Thyroid gland (tissue), 4 donors: ENCODE measurements at regions not wholly inside any gene's neighbourhood (a gene's known extent, or its start where the extent isn't known, plus 50 kb on each side); places are given as distances from the start of the nearest gene placed in this dataset.
"Not testable (repeated sequence)": the region's sequence is repeated elsewhere in the genome, so short reads cannot be mapped to it uniquely, and the experiment has no call there.

ENCODE experiments used
- DNase-seq, 2 donors: peaks; one replicate each; pipeline ENCODE4 v3.0.0-alpha.2; 2019
- H3K27ac ChIP-seq, 3 donors: fragments of 200-600 bp; sonication (generic); 1 replicate in 2 of 3; 2 replicates in 1 of 3; pipeline ENCODE4 v1.5.1; 2016 to 2019; ENCODE audit warnings: mild to moderate bottlenecking in 1 of 3, moderate library complexity in 1 of 3
- H3K27me3 ChIP-seq: fragments of 200-600 bp; sonication (generic); one replicate; pipeline ENCODE4 v1.5.1; 2019
- H3K36me3 ChIP-seq, 2 donors: fragments of 200-600 bp; sonication (generic); one replicate each; pipeline ENCODE4 v1.5.1; 2016 to 2019
- H3K4me1 ChIP-seq, 2 donors: fragments of 200-600 bp; sonication (generic); one replicate each; pipeline ENCODE4 v1.5.1; 2017 to 2019
- H3K4me3 ChIP-seq, 3 donors: fragments of 200-600 bp; sonication (generic); replicated peaks in 1 of 3; 1 replicate in 2 of 3; 2 replicates in 1 of 3; pipeline ENCODE4 v1.5.1; 2016; ENCODE audit warnings: mild to moderate bottlenecking in 1 of 3
- H3K9me3 ChIP-seq: fragments of 200-600 bp; sonication (generic); one replicate; pipeline ENCODE4 v1.5.1; 2017
- POLR2A ChIP-seq, 2 donors: fragments of 450-650 bp; IDR thresholded peaks; one replicate each; pipeline ENCODE4 v1.6.1; 2017; ENCODE audit warnings: antibody characterized with exemption in 2 of 2, mild to moderate bottlenecking in 2 of 2, moderate library complexity in 1 of 2
- WGBS, 2 donors: methylation state at CpG; one replicate each; pipeline ENCODE4 v1.1.5; 2017; 5-methylcytosine and 5-hydroxymethylcytosine counted together
- intact Hi-C: fragments of 100-400 bp; cut with DNase I; formaldehyde crosslinking; loops from one replicate; pipeline ENCODE4 v1.15.1; 2023
- TF ChIP-seq, protein P1 (sequence below), 6 experiments: fragments of 200-600 bp in 3 of 6; fragments of 450-650 bp in 3 of 6; sonication (generic) in 3 of 6; IDR thresholded peaks; one replicate each; pipeline ENCODE4 v1.5.1; 2016 to 2019; ENCODE audit warnings: antibody characterized with exemption in 6 of 6, mild to moderate bottlenecking in 2 of 6, inconsistent platforms in 1 of 6, moderate library complexity in 1 of 6

DNA sequence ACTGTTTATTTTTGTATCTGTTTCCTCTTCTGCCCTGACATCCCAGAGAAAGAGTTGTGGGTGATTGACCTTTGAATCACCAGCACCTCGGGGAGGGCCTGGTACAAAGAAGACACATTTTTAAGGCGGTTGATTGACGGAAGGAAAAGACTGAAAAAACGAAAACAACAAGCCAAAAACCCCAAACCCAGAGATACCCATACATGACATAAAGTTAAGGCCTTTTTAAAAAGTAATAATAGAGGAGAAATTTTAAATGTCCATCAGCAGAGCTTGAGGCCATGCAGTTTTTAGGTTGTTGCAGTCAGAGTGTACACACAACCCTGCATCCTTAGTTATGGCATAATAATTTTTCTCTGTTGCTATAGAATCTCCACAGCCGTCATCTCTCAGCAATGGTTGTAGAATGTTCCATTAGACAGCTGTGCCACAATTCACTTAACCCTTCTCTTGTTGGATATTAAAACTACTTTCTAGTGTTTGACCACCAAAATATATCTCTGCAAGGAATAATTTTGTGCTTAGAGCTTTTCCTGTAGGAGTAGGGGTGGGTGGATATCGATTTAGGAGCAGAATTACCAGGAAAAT is 110.2 kb downstream of the GNL3L start:
- H3K4me1 ChIP-seq = no peaks in the 10 kb centered on the region
- no peaks in the 10 kb centered on the region for H3K36me3 ChIP-seq
- TF ChIP-seq, protein P1, sequence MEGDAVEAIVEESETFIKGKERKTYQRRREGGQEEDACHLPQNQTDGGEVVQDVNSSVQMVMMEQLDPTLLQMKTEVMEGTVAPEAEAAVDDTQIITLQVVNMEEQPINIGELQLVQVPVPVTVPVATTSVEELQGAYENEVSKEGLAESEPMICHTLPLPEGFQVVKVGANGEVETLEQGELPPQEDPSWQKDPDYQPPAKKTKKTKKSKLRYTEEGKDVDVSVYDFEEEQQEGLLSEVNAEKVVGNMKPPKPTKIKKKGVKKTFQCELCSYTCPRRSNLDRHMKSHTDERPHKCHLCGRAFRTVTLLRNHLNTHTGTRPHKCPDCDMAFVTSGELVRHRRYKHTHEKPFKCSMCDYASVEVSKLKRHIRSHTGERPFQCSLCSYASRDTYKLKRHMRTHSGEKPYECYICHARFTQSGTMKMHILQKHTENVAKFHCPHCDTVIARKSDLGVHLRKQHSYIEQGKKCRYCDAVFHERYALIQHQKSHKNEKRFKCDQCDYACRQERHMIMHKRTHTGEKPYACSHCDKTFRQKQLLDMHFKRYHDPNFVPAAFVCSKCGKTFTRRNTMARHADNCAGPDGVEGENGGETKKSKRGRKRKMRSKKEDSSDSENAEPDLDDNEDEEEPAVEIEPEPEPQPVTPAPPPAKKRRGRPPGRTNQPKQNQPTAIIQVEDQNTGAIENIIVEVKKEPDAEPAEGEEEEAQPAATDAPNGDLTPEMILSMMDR (IDR thresholded peaks at IDR 0.05) = no peak
- TF ChIP-seq POLR2A (IDR thresholded peaks at IDR 0.05) = no peak
- no peak overlapping the region for H3K4me3 ChIP-seq
- intact Hi-C loops = no loop called here
- no peaks in the 10 kb centered on the region for H3K27me3 ChIP-seq
- peak overlapping the region; percentile 66 to 90 (median 85) for H3K27ac ChIP-seq
- 44% methylated on average over 6 of the region's 6 CpGs for WGBS, 2 donors
- DNase-seq = no peak
- H3K9me3 ChIP-seq = no peaks in the 10 kb centered on the region

DNA sequence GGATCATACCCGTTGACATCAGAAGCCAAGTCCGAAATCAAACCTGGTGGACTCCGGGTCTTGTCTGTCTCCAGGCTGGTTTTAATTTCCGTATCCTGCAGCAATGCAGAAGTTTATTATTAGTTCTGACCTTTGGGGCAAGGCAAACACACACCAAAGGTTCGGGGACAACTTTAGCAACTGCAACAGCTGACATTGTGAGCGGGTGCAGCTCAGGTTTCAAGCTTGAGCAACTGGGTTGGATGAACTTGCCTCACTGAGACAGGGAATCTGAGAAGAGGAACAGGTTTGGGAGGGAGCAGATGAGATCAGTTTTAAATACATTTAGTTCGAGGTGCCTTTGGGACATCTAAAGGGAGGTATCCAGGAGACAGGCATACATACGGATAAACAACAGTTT is 110.7 kb downstream of the GNL3L start:
- H3K36me3 ChIP-seq = no peaks in the 10 kb centered on the region
- no peaks in the 10 kb centered on the region for H3K27me3 ChIP-seq
- no peaks in the 10 kb centered on the region for H3K4me1 ChIP-seq
- DNase-seq = no peak
- 75 to 81% methylated on average over 6 to 8 of the region's 8 CpGs for WGBS, 2 donors
- no peaks in the 10 kb centered on the region for H3K9me3 ChIP-seq
- TF ChIP-seq, protein P1 (IDR thresholded peaks at IDR 0.05) = no peak
- TF ChIP-seq POLR2A (IDR thresholded peaks at IDR 0.05) = no peak
- no peak overlapping the region for H3K27ac ChIP-seq
- H3K4me3 ChIP-seq = no peak overlapping the region
- intact Hi-C loops = no loop called here

DNA sequence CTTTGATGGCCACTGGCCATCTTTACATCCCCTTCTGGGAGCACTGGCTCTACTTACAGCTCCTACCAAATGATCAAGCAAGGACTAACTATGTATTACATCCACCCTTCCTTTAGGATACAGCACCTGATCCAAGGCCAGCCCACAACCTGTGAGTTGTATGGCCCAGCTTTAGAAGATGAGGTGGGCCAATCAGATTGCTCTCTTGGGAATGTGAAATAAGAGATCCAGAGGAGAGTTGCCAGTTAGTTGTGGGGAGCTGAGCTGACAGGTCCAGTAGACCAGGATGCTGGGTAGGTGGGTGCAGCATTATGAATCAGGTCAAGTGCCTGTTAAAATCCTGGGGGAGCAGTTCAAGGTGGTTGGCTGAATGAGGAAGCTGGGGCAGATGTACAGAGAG is 111.5 kb downstream of the GNL3L start:
- Histone ChIP-seq H3K4me1 (no peaks in the 10 kb centered on the region), H3K27ac (no peak overlapping the region), H3K4me3 (no peak overlapping the region), H3K27me3 (no peaks in the 10 kb centered on the region), H3K36me3 (no peaks in the 10 kb centered on the region), H3K9me3 (no peaks in the 10 kb centered on the region)
- no peak for DNase-seq
- intact Hi-C loops = no loop called here
- TF ChIP-seq POLR2A (IDR thresholded peaks at IDR 0.05) = no peak
- TF ChIP-seq, protein P1 (IDR thresholded peaks at IDR 0.05) = no peak

DNA sequence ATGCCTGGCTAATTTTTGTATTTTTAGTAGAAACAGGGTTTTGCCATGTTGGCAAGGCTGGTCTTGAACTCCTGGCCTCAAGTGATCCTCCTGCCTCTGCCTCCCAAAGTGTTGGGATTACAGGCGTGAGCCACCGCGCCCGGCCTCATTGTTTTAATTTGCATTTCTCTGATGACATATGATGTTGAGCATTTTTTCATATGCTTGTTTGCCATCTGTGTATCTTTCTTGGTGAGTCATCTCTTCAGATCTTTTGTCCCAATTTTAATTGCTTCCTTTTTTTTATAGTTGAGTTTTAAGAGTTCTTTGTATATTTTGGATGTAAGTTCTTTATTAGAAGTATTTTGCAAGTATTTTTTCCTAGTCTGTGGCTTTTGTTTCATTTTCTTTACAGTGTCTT is 117.6 kb downstream of the GNL3L start:
- H3K4me1 ChIP-seq, H3K27ac ChIP-seq, H3K4me3 ChIP-seq, H3K27me3 ChIP-seq, H3K9me3 ChIP-seq, DNase-seq, H3K36me3 ChIP-seq, intact Hi-C loops: not testable (repeated sequence)
- 84 to 95% methylated on average over 4 of the region's 4 CpGs for WGBS, 2 donors

DNA sequence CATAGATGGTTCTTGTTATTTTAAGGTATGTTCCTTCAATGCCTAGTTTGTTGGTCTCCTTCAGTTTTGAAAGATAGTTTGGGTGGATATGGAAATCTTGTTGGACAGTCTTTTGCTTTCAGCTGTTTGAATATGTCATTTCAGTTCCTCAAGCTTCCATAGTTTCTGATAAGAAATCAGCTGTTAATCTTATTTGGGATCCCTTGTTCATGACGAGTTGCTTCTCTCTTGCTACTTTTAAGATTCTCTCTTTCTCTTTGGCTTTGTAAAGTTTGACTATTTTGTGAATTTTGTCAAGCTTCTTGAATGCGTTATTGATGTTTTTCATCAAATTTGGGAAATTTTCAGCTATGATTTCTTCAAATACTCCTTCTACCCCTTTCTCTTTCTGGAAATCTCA is 129.5 kb downstream of the GNL3L start:
- no peak for DNase-seq
- Histone ChIP-seq H3K36me3 (no peaks in the 10 kb centered on the region), H3K27me3 (no peaks in the 10 kb centered on the region), H3K4me3 (no peak overlapping the region), H3K27ac (no peak overlapping the region), H3K9me3 (no peaks in the 10 kb centered on the region), H3K4me1 (no peaks in the 10 kb centered on the region)
- intact Hi-C loops = no loop called here
- WGBS, 2 donors = 78 to 85% methylated on average over 2 of the region's 2 CpGs
- TF ChIP-seq, protein P1 (IDR thresholded peaks at IDR 0.05) = no peak
- no peak for TF ChIP-seq POLR2A (IDR thresholded peaks at IDR 0.05)

DNA sequence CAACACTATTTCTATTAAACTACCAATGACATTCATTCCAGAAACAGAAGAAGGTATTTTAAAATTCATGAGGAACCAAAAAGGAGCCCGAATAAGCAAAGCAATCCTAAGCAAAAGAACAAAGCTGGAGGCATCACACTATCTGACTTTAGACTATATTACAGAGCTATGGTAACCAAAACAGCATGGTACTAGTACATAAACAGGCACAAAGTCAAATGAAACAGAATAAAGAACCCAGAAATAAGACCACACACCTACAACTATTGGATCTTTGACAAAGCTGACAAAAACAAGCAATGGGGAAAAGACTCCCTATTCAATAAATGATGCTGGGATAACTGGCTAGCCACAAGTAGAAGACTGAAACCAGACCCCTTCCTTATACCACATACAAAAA is 122.3 kb downstream of the ITIH6 start:
- Histone ChIP-seq H3K36me3 (no peaks in the 10 kb centered on the region), H3K4me3 (no peak overlapping the region), H3K9me3 (no peaks in the 10 kb centered on the region), H3K27ac (no peak overlapping the region), H3K4me1 (no peaks in the 10 kb centered on the region), H3K27me3 (no peaks in the 10 kb centered on the region)
- intact Hi-C loops = no loop called here
- TF ChIP-seq POLR2A (IDR thresholded peaks at IDR 0.05) = no peak
- TF ChIP-seq, protein P1 (IDR thresholded peaks at IDR 0.05) = no peak
- DNase-seq = no peak
- WGBS, 2 donors = 61 to 72% methylated on average over 1 of the region's 1 CpG
